K562 (cell line): ENCODE measurements at regions not wholly inside any gene's neighbourhood (a gene's known extent, or its start where the extent isn't known, plus 50 kb on each side); places are given as distances from the start of the nearest gene placed in this dataset.

Experiments used
- ATAC-seq: fragments of 200-7000 bp; cut with Tn5 transposase; 3 replicates; pipeline ENCODE4 v1.9.1; 2020; ENCODE audit warnings: moderate library complexity
- BruUV-seq: library from RNA; stranded (reverse); fragments of 400-500 nt; replicated peaks from 2 replicates; lab custom pipeline; 2021; lab: Mats Ljungman, UMichigan
- CTCF ChIA-PET: fragments of 300-600 bp; formaldehyde crosslinking; extraction: SDS; loops from one replicate; lab custom pipeline; 2021; ENCODE audit warnings: low intra/inter-chr PET ratio; lab: Yijun Ruan, JAX
- POLR2A ChIA-PET: fragments of 300-600, 350-650 bp; sonication (Branson Sonifier 250); formaldehyde crosslinking; extraction: SDS; loops from one replicate; lab custom pipeline; 2021; ENCODE audit warnings: antibody characterized with exemption, inconsistent platforms; lab: Yijun Ruan, JAX
- DNase-seq, 4 experiments: peaks; one replicate each; pipeline versions ENCODE4 v3.0.0 to v3.0.0-alpha.2; 2011 to 2018; ENCODE audit warnings: low spot score in 3 of 4, mixed read lengths in 3 of 4; ENCODE audit errors: extremely low read depth in 1 of 4
- FAIRE-seq: peaks from 2 replicates; lab custom pipeline; 2011; peaks lifted over from hg19 to GRCh38; lab: Jason Lieb, UNC
- H2AFZ ChIP-seq: 2 replicates; pipeline ENCODE4 v1.6.0; 2011; ENCODE audit warnings: low read depth, low read length, control low read depth, inconsistent platforms
- H3K27ac ChIP-seq: fragments of 200-600 bp; 3 replicates; pipeline ENCODE4 v1.8.0; 2011; ENCODE audit warnings: low read depth, mild to moderate bottlenecking, control low read depth, inconsistent platforms, low read length, moderate library complexity, mixed read lengths; ENCODE audit errors: extremely low read depth
- H3K27me3 ChIP-seq, 2 experiments: fragments of 300-600 bp in 1 of 2; 2 replicates in 1 of 2; 3 replicates in 1 of 2; pipeline versions ENCODE4 v1.6.0 to v1.8.0; 2011; ENCODE audit warnings: inconsistent platforms in 2 of 2, low read length in 2 of 2, mild to moderate bottlenecking in 1 of 2, mixed read lengths in 1 of 2, moderate library complexity in 1 of 2; ENCODE audit not compliant: control insufficient read depth in 2 of 2, insufficient read depth in 2 of 2
- H3K36me3 ChIP-seq: fragments of 300-600 bp; 3 replicates; pipeline ENCODE4 v1.8.0; 2011; ENCODE audit warnings: mild to moderate bottlenecking, low read length, inconsistent platforms; ENCODE audit not compliant: control insufficient read depth, insufficient read depth
- H3K4me1 ChIP-seq, 2 experiments: fragments of 200-600 bp in 1 of 2; replicated peaks in 1 of 2; 2 replicates in 1 of 2; 3 replicates in 1 of 2; pipeline versions ENCODE4 v1.5.1 to v1.8.0; 2011; ENCODE audit warnings: inconsistent platforms in 2 of 2, low read length in 2 of 2, mild to moderate bottlenecking in 1 of 2, mixed read lengths in 1 of 2, moderate library complexity in 1 of 2; ENCODE audit not compliant: control insufficient read depth in 2 of 2, insufficient read depth in 2 of 2
- H3K4me2 ChIP-seq: 2 replicates; pipeline ENCODE4 v1.6.1; 2011; ENCODE audit warnings: low read length, control low read depth, inconsistent platforms, mixed read lengths; ENCODE audit not compliant: insufficient read depth
- H3K4me3 ChIP-seq: fragments of 200-600 bp; sonication (generic), shearing (Covaris generic); 2 replicates; pipeline ENCODE4 v1.5.1; 2016; ENCODE audit warnings: control low read depth, inconsistent platforms
- H3K79me2 ChIP-seq: fragments of 200-600 bp; 3 replicates; pipeline ENCODE4 v1.8.0; 2011; ENCODE audit warnings: low read length, inconsistent platforms; ENCODE audit not compliant: control insufficient read depth, insufficient read depth
- H3K9ac ChIP-seq, 2 experiments: 2 replicates each; pipeline versions ENCODE4 v1.6.0 to v1.6.1; 2011; ENCODE audit warnings: low read depth in 2 of 2, low read length in 2 of 2, control low read depth in 1 of 2, inconsistent platforms in 1 of 2, mild to moderate bottlenecking in 1 of 2, mixed read lengths in 1 of 2; ENCODE audit not compliant: insufficient read depth in 1 of 2
- H3K9me1 ChIP-seq: one replicate; pipeline ENCODE4 v1.6.0; 2011; ENCODE audit warnings: inconsistent platforms, mild to moderate bottlenecking, low read length, moderate library complexity; ENCODE audit not compliant: control insufficient read depth, insufficient read depth
- H3K9me3 ChIP-seq: replicated peaks from 2 replicates; pipeline ENCODE4 v1.5.1; 2011; ENCODE audit warnings: low read depth, low read length, inconsistent platforms; ENCODE audit not compliant: control insufficient read depth, insufficient read depth
- H4K20me1 ChIP-seq: replicated peaks from 2 replicates; pipeline ENCODE4 v1.6.1; 2011; ENCODE audit warnings: low read length, inconsistent platforms, mixed read lengths; ENCODE audit not compliant: control insufficient read depth, insufficient read depth
- EP400 ChIP-seq: fragments of 450-650 bp; IDR thresholded peaks from 2 replicates; pipeline ENCODE4 v1.6.1; 2017; ENCODE audit warnings: antibody characterized with exemption, mild to moderate bottlenecking, moderate library complexity
- FOS ChIP-seq: IDR thresholded peaks from 3 replicates; pipeline ENCODE4 v1.6.1; 2011; ENCODE audit not compliant: insufficient read length; ENCODE audit errors: extremely low read depth
- GABPB2 ChIP-seq: fragments of 250-450 bp; sonication (Bioruptor Pico); conservative IDR thresholded peaks from 2 replicates; pipeline ENCODE4 v1.5.1; 2021; ENCODE audit warnings: mild to moderate bottlenecking
- GTF2A2 ChIP-seq: IDR thresholded peaks from 2 replicates; pipeline ENCODE4 v1.6.1; 2016; ENCODE audit warnings: mild to moderate bottlenecking, missing genetic modification characterization, missing compliant biosample characterization
- KAT7 ChIP-seq: sonication (generic); formaldehyde crosslinking; IDR thresholded peaks from 2 replicates; pipeline ENCODE4 v1.8.0; 2022; ENCODE audit warnings: missing genetic modification reagents, mild to moderate bottlenecking, borderline replicate concordance
- KHSRP ChIP-seq: fragments of 450-650 bp; IDR thresholded peaks from 2 replicates; pipeline ENCODE4 v1.6.1; 2017
- MIER1 ChIP-seq: fragments of 450-650 bp; IDR thresholded peaks from 2 replicates; pipeline ENCODE4 v1.6.1; 2016; ENCODE audit warnings: antibody characterized with exemption, mild to moderate bottlenecking, low read depth
- MTA2 ChIP-seq: fragments of 450-650 bp; IDR thresholded peaks from 2 replicates; pipeline ENCODE4 v1.6.1; 2016; ENCODE audit warnings: low read depth
- NFIX ChIP-seq: fragments of 250-450 bp; sonication (Bioruptor Pico); IDR thresholded peaks from 2 replicates; pipeline ENCODE4 v1.4.0; 2020; ENCODE audit warnings: low read depth, mild to moderate bottlenecking, moderate library complexity
- USF2 ChIP-seq: sonication (generic); formaldehyde crosslinking; IDR thresholded peaks from 2 replicates; pipeline ENCODE4 v1.5.0; 2020; ENCODE audit warnings: missing genetic modification reagents
- ZNF174 ChIP-seq: fragments of 250-450 bp; sonication (Bioruptor Pico); IDR thresholded peaks from 2 replicates; pipeline ENCODE4 v1.4.0; 2020; ENCODE audit warnings: mild to moderate bottlenecking
- WGBS: fragments of 100-300 bp; shearing (Covaris generic); methylation state at CpG from one replicate; pipeline ENCODE4 v1.1.6; 2016; ENCODE audit warnings: low coverage, mixed read lengths; ENCODE audit not compliant: insufficient coverage; ENCODE audit errors: missing lambda C conversion rate; 5-methylcytosine and 5-hydroxymethylcytosine counted together
- in situ Hi-C: fragments of 300-500 bp; cut with MboI; formaldehyde crosslinking; loops from 4 replicates; pipeline ENCODE4 v1.15.0; 2018; ENCODE audit warnings: inconsistent platforms, mixed read lengths
- intact Hi-C: fragments of 100-400 bp; cut with micrococcal nuclease; formaldehyde crosslinking; loops from 2 replicates; pipeline ENCODE4 v1.14.2; 2022

- Histone ChIP-seq H3K9me1 (no peaks in the 10 kb centered on the region), H3K9ac (no peak overlapping the region), H3K4me3 (no peak overlapping the region), H4K20me1 (no peaks in the 10 kb centered on the region), H3K9me3 (no peaks in the 10 kb centered on the region), H3K36me3 (no peaks in the 10 kb centered on the region), H3K27me3 (peaks cover 0 to 50% of the 10 kb centered on the region in 2 experiments; a peak in 2 of 5 replicates), H2AFZ (no peak overlapping the region), H3K79me2 (no peaks in the 10 kb centered on the region), H3K4me1 (no peaks in the 10 kb centered on the region; a peak in 1 of 5 replicates), H3K4me2 (no peak overlapping the region), H3K27ac (no peak overlapping the region)
- POLR2A ChIA-PET: no interaction called here
- WGBS: 12% methylated on average over 12 of the region's 19 CpGs
- intact Hi-C loops (no loop called here), in situ Hi-C loops (no loop called here)
- DNase-seq (no peak), FAIRE-seq (no peak), ATAC-seq (no peak)
- TF ChIP-seq NFIX (CRISPR knock-in tag) (no peak), MIER1 (no peak), EP400 (no peak), KHSRP (no peak), ZNF174 (CRISPR knock-in tag) (no peak), FOS (no peak), GABPB2 (no peak), KAT7 (CRISPR knock-in tag) (no peak), GTF2A2 (tag) (no peak), USF2 (CRISPR knock-in tag) (no peak), MTA2 (no peak)
- CTCF ChIA-PET: no interaction called here
- no TSS peak for BruUV-seq
These were observed 122.2 kb upstream of the RTL1 start for GRCh38 chr14:101025696-101026095.
